ENCODE measurements at regions not wholly inside any gene's neighbourhood (a gene's known extent, or its start where the extent isn't known, plus 50 kb on each side); places are given as distances from the start of the nearest gene placed in this dataset.
"Not testable (repeated sequence)": the region's sequence is repeated elsewhere in the genome, so short reads cannot be mapped to it uniquely, and the experiment has no call there.

DNA sequence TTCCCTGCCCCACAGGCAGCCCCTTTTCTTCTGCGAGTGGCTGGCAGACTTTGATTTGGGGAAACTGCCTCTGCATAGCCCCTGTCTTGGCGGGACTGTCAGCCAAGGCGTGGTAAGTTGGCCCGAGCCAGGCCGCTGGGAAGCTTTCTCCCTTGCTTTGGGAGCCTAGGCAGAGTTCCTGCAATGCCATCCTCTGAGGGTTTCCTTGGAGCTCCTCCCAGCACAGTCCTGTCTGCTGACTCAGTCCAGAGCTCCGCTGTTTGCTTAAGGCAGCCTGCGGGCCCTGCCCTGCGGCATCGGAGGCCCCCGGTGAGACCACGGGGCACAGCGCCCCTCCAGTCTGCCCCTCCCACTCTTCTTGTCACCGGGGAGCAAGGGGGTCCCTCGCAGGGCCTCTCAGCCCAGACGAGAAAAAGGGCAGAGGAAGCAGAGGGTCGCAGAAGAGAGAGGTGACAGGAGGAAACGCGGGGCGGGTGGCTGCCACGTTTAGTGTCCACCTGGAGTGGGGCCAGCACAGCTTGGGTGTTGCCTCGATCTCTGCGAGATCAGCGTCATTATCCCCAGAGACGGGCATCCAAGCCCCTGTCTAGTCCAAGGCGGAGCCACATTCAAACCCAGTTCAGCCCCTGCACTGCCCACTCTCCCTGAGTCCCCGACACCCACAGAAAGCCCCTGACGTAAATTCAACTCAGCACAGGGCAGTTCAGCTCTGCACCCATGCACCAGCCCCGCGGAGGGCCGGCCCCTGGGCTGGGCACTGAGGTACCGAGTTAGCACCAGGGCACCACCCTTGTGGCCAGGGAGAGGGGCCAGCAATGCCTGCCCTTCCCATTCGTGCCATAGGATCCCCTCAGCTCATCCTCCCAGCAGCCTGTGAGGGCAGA is 59.0 kb upstream of the CHST15 start:
- Histone ChIP-seq H3K36me3 (ENCODE audit: insufficient read depth, insufficient read length, low read length) (no peaks in the 10 kb centered on the region), H3K27me3 (ENCODE audit: insufficient read depth, insufficient read length) (no peaks in the 10 kb centered on the region), H3K9ac (ENCODE audit: insufficient read length, low read depth) (peak overlapping the region; percentile 42), H3K4me3 (ENCODE audit: insufficient read length, low read depth) (no peak overlapping the region), H3K9me3 (ENCODE audit: insufficient read depth, low read length) (peaks cover 6% of the 10 kb centered on the region; the same call in 1 of the 2 replicates), H3K4me1 (ENCODE audit: insufficient read depth, insufficient read length) (peaks cover 9% of the 10 kb centered on the region)
- DNase-seq (ENCODE audit: low read depth, low spot score), result no peak
- TF ChIP-seq SUZ12 (IDR thresholded peaks at IDR 0.05; ENCODE audit: extremely low read depth, insufficient read depth, insufficient read length) (no peak), YY1 (IDR thresholded peaks at IDR 0.05; ENCODE audit: insufficient read depth, insufficient read length) (no peak), ZNF274 (IDR thresholded peaks at IDR 0.05; ENCODE audit: low read depth, low read length) (no peak)

- H3K27me3 ChIP-seq (ENCODE audit: insufficient read depth, insufficient read length), result no peaks in the 10 kb centered on the region
- peaks cover 9% of the 10 kb centered on the region for H3K4me1 ChIP-seq (ENCODE audit: insufficient read depth, insufficient read length)
- no peak for DNase-seq (ENCODE audit: low read depth, low spot score)
- H3K4me3 ChIP-seq (ENCODE audit: insufficient read length, low read depth), result no peak overlapping the region
- peak overlapping the region; percentile 21 for H3K9ac ChIP-seq (ENCODE audit: insufficient read length, low read depth)
- H3K9me3 ChIP-seq (ENCODE audit: insufficient read depth, low read length), result peaks cover 6% of the 10 kb centered on the region; the same call in 1 of the 2 replicates
- H3K36me3 ChIP-seq (ENCODE audit: insufficient read depth, insufficient read length, low read length), result no peaks in the 10 kb centered on the region
- TF ChIP-seq YY1 (IDR thresholded peaks at IDR 0.05; ENCODE audit: insufficient read depth, insufficient read length) (no peak), ZNF274 (IDR thresholded peaks at IDR 0.05; ENCODE audit: low read depth, low read length) (no peak), SUZ12 (IDR thresholded peaks at IDR 0.05; ENCODE audit: extremely low read depth, insufficient read depth, insufficient read length) (no peak)
Measured at GRCh38 chr10:124151466-124152095, 58.2 kb upstream of the CHST15 start.

GRCh38 chr10:124150807-124151417 is 57.5 kb upstream of the CHST15 start:
- DNase-seq (ENCODE audit: low read depth, low spot score), result no peak
- Histone ChIP-seq H3K4me3 (ENCODE audit: insufficient read length, low read depth) (no peak overlapping the region), H3K36me3 (ENCODE audit: insufficient read depth, insufficient read length, low read length) (no peaks in the 10 kb centered on the region), H3K27me3 (ENCODE audit: insufficient read depth, insufficient read length) (no peaks in the 10 kb centered on the region), H3K9ac (ENCODE audit: insufficient read length, low read depth) (no peak overlapping the region), H3K4me1 (ENCODE audit: insufficient read depth, insufficient read length) (peaks cover 9% of the 10 kb centered on the region), H3K9me3 (ENCODE audit: insufficient read depth, low read length) (peaks cover 6% of the 10 kb centered on the region; the same call in 1 of the 2 replicates)
- no peak for TF ChIP-seq YY1 (IDR thresholded peaks at IDR 0.05; ENCODE audit: insufficient read depth, insufficient read length)
- no peak for TF ChIP-seq SUZ12 (IDR thresholded peaks at IDR 0.05; ENCODE audit: extremely low read depth, insufficient read depth, insufficient read length)
- no peak for TF ChIP-seq ZNF274 (IDR thresholded peaks at IDR 0.05; ENCODE audit: low read depth, low read length)

- TF ChIP-seq SUZ12 (IDR thresholded peaks at IDR 0.05; ENCODE audit: extremely low read depth, insufficient read depth, insufficient read length), result no peak
- TF ChIP-seq ZNF274 (IDR thresholded peaks at IDR 0.05; ENCODE audit: low read depth, low read length), result no peak
- TF ChIP-seq YY1 (IDR thresholded peaks at IDR 0.05; ENCODE audit: insufficient read depth, insufficient read length), result no peak
Measured at GRCh38 chr10:124150189-124150806, 56.9 kb upstream of the CHST15 start.

GRCh38 chr10:124149189-124150042 is 56.0 kb upstream of the CHST15 start:
- Histone ChIP-seq H3K4me3 (ENCODE audit: insufficient read length, low read depth) (no peak overlapping the region), H3K4me1 (ENCODE audit: insufficient read depth, insufficient read length) (peaks cover 9% of the 10 kb centered on the region), H3K27me3 (ENCODE audit: insufficient read depth, insufficient read length) (no peaks in the 10 kb centered on the region), H3K36me3 (ENCODE audit: insufficient read depth, insufficient read length, low read length) (no peaks in the 10 kb centered on the region), H3K9me3 (ENCODE audit: insufficient read depth, low read length) (0 out of 2 replicates have a peak, but pooled peaks cover 3% of the 10 kb centered on the region), H3K9ac (ENCODE audit: insufficient read length, low read depth) (no peak overlapping the region)
- TF ChIP-seq SUZ12 (IDR thresholded peaks at IDR 0.05; ENCODE audit: extremely low read depth, insufficient read depth, insufficient read length) (no peak), YY1 (IDR thresholded peaks at IDR 0.05; ENCODE audit: insufficient read depth, insufficient read length) (no peak), ZNF274 (IDR thresholded peaks at IDR 0.05; ENCODE audit: low read depth, low read length) (no peak)
- no peak for DNase-seq (ENCODE audit: low read depth, low spot score)

More at GRCh38 chr10:124150189-124150806, 56.9 kb upstream of the CHST15 start:
- Histone ChIP-seq H3K4me1 (ENCODE audit: insufficient read depth, insufficient read length) (peaks cover 9% of the 10 kb centered on the region), H3K27me3 (ENCODE audit: insufficient read depth, insufficient read length) (no peaks in the 10 kb centered on the region), H3K36me3 (ENCODE audit: insufficient read depth, insufficient read length, low read length) (no peaks in the 10 kb centered on the region), H3K9me3 (ENCODE audit: insufficient read depth, low read length) (peaks cover 6% of the 10 kb centered on the region; the same call in 1 of the 2 replicates), H3K4me3 (ENCODE audit: insufficient read length, low read depth) (no peak overlapping the region), H3K9ac (ENCODE audit: insufficient read length, low read depth) (no peak overlapping the region)
- no peak for DNase-seq (ENCODE audit: low read depth, low spot score)

GRCh38 chr10:124148509-124149188 is 55.3 kb upstream of the CHST15 start:
- H3K27me3 ChIP-seq (ENCODE audit: insufficient read depth, insufficient read length); H3K4me3 ChIP-seq (ENCODE audit: insufficient read length, low read depth); H3K36me3 ChIP-seq (ENCODE audit: insufficient read depth, insufficient read length, low read length); H3K9me3 ChIP-seq (ENCODE audit: insufficient read depth, low read length); H3K9ac ChIP-seq (ENCODE audit: insufficient read length, low read depth); H3K4me1 ChIP-seq (ENCODE audit: insufficient read depth, insufficient read length); DNase-seq (ENCODE audit: low read depth, low spot score): not testable (repeated sequence)

Data from NT2/D1 (cell line).